GM23338 (cell line): ENCODE measurements at regions not wholly inside any gene's neighbourhood (a gene's known extent, or its start where the extent isn't known, plus 50 kb on each side); places are given as distances from the start of the nearest gene placed in this dataset.

Experiments used
- CREB1 ChIP-seq: fragments of 250-450 bp; sonication (Bioruptor Pico); IDR thresholded peaks from 2 replicates; pipeline ENCODE4 v1.5.0; 2020; ENCODE audit warnings: low read depth, mild to moderate bottlenecking, moderate library complexity
- EZH2 ChIP-seq: fragments of 200-600 bp; sonication (generic); IDR thresholded peaks from one replicate; pipeline ENCODE4 v1.8.0; 2017; ENCODE audit warnings: antibody characterized with exemption, mild to moderate bottlenecking, low read depth; ENCODE audit not compliant: unreplicated experiment
- EZH2phosphoT487 ChIP-seq: fragments of 200-600 bp; sonication (generic); IDR thresholded peaks from one replicate; pipeline ENCODE4 v1.8.1; 2018; ENCODE audit warnings: antibody characterized with exemption; ENCODE audit not compliant: unreplicated experiment
- JUNB ChIP-seq: IDR thresholded peaks from one replicate; pipeline ENCODE4 v1.6.1; 2016; ENCODE audit warnings: antibody characterized with exemption; ENCODE audit not compliant: unreplicated experiment
- POLR2AphosphoS5 ChIP-seq: IDR thresholded peaks from 2 replicates; pipeline ENCODE4 v1.6.1; 2016; ENCODE audit warnings: antibody characterized with exemption, low read depth
- STAT1 ChIP-seq: IDR thresholded peaks from one replicate; pipeline ENCODE4 v1.6.1; 2016; ENCODE audit warnings: antibody characterized with exemption; ENCODE audit not compliant: unreplicated experiment
- TF ChIP-seq, protein P1 (sequence below): IDR thresholded peaks from one replicate; pipeline ENCODE4 v1.6.1; 2018; ENCODE audit warnings: antibody characterized with exemption; ENCODE audit not compliant: unreplicated experiment
- TF ChIP-seq, protein P2 (sequence below), 2 experiments: fragments of 200-600 bp in 1 of 2; sonication (generic) in 1 of 2; conservative IDR thresholded peaks; 2 replicates each; pipeline versions ENCODE4 v1.5.1 to v1.6.1; 2016 to 2017; ENCODE audit warnings: antibody characterized with exemption in 2 of 2, low read depth in 2 of 2, mild to moderate bottlenecking in 2 of 2, moderate library complexity in 1 of 2
- TF ChIP-seq, protein P3 (sequence below): IDR thresholded peaks from 2 replicates; pipeline ENCODE4 v1.6.1; 2016; ENCODE audit warnings: antibody characterized with exemption
- TF ChIP-seq, protein P4 (sequence below): fragments of 250-450 bp; sonication (Bioruptor Pico); IDR thresholded peaks from 2 replicates; pipeline ENCODE4 v1.5.0; 2020; ENCODE audit warnings: mild to moderate bottlenecking, moderate library complexity

DNA sequence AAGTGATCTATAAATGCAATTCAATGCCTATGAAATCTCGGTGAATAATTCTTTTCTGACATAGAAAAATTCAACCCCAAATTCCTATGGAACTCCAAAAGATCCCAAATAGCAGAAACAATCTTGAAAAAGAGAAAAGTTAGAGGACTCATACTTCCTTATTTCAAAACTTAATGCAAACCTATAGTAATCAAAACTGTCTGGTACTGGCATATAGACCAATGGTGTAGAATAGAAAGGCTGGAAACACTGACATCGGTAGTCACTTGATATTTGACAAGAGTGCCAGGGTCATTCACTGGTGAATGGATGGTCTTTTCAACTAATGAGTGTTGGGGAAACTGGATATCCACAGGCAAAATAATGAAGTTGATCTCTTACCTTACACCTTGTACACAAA is 637.1 kb upstream of the PCDH9 start:
- TF ChIP-seq, protein P1, sequence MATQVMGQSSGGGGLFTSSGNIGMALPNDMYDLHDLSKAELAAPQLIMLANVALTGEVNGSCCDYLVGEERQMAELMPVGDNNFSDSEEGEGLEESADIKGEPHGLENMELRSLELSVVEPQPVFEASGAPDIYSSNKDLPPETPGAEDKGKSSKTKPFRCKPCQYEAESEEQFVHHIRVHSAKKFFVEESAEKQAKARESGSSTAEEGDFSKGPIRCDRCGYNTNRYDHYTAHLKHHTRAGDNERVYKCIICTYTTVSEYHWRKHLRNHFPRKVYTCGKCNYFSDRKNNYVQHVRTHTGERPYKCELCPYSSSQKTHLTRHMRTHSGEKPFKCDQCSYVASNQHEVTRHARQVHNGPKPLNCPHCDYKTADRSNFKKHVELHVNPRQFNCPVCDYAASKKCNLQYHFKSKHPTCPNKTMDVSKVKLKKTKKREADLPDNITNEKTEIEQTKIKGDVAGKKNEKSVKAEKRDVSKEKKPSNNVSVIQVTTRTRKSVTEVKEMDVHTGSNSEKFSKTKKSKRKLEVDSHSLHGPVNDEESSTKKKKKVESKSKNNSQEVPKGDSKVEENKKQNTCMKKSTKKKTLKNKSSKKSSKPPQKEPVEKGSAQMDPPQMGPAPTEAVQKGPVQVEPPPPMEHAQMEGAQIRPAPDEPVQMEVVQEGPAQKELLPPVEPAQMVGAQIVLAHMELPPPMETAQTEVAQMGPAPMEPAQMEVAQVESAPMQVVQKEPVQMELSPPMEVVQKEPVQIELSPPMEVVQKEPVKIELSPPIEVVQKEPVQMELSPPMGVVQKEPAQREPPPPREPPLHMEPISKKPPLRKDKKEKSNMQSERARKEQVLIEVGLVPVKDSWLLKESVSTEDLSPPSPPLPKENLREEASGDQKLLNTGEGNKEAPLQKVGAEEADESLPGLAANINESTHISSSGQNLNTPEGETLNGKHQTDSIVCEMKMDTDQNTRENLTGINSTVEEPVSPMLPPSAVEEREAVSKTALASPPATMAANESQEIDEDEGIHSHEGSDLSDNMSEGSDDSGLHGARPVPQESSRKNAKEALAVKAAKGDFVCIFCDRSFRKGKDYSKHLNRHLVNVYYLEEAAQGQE = no peak
- TF ChIP-seq, protein P2, sequence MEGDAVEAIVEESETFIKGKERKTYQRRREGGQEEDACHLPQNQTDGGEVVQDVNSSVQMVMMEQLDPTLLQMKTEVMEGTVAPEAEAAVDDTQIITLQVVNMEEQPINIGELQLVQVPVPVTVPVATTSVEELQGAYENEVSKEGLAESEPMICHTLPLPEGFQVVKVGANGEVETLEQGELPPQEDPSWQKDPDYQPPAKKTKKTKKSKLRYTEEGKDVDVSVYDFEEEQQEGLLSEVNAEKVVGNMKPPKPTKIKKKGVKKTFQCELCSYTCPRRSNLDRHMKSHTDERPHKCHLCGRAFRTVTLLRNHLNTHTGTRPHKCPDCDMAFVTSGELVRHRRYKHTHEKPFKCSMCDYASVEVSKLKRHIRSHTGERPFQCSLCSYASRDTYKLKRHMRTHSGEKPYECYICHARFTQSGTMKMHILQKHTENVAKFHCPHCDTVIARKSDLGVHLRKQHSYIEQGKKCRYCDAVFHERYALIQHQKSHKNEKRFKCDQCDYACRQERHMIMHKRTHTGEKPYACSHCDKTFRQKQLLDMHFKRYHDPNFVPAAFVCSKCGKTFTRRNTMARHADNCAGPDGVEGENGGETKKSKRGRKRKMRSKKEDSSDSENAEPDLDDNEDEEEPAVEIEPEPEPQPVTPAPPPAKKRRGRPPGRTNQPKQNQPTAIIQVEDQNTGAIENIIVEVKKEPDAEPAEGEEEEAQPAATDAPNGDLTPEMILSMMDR (conservative IDR thresholded peaks at IDR 0.05; ENCODE audit: low read depth in 2 of 2) = no peak
- TF ChIP-seq CREB1 (no peak), STAT1 (no peak), EZH2 (no peak), EZH2phosphoT487 (no peak), POLR2AphosphoS5 (no peak), JUNB (no peak)
- TF ChIP-seq, protein P3, sequence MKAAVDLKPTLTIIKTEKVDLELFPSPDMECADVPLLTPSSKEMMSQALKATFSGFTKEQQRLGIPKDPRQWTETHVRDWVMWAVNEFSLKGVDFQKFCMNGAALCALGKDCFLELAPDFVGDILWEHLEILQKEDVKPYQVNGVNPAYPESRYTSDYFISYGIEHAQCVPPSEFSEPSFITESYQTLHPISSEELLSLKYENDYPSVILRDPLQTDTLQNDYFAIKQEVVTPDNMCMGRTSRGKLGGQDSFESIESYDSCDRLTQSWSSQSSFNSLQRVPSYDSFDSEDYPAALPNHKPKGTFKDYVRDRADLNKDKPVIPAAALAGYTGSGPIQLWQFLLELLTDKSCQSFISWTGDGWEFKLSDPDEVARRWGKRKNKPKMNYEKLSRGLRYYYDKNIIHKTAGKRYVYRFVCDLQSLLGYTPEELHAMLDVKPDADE = no peak
- TF ChIP-seq, protein P4, sequence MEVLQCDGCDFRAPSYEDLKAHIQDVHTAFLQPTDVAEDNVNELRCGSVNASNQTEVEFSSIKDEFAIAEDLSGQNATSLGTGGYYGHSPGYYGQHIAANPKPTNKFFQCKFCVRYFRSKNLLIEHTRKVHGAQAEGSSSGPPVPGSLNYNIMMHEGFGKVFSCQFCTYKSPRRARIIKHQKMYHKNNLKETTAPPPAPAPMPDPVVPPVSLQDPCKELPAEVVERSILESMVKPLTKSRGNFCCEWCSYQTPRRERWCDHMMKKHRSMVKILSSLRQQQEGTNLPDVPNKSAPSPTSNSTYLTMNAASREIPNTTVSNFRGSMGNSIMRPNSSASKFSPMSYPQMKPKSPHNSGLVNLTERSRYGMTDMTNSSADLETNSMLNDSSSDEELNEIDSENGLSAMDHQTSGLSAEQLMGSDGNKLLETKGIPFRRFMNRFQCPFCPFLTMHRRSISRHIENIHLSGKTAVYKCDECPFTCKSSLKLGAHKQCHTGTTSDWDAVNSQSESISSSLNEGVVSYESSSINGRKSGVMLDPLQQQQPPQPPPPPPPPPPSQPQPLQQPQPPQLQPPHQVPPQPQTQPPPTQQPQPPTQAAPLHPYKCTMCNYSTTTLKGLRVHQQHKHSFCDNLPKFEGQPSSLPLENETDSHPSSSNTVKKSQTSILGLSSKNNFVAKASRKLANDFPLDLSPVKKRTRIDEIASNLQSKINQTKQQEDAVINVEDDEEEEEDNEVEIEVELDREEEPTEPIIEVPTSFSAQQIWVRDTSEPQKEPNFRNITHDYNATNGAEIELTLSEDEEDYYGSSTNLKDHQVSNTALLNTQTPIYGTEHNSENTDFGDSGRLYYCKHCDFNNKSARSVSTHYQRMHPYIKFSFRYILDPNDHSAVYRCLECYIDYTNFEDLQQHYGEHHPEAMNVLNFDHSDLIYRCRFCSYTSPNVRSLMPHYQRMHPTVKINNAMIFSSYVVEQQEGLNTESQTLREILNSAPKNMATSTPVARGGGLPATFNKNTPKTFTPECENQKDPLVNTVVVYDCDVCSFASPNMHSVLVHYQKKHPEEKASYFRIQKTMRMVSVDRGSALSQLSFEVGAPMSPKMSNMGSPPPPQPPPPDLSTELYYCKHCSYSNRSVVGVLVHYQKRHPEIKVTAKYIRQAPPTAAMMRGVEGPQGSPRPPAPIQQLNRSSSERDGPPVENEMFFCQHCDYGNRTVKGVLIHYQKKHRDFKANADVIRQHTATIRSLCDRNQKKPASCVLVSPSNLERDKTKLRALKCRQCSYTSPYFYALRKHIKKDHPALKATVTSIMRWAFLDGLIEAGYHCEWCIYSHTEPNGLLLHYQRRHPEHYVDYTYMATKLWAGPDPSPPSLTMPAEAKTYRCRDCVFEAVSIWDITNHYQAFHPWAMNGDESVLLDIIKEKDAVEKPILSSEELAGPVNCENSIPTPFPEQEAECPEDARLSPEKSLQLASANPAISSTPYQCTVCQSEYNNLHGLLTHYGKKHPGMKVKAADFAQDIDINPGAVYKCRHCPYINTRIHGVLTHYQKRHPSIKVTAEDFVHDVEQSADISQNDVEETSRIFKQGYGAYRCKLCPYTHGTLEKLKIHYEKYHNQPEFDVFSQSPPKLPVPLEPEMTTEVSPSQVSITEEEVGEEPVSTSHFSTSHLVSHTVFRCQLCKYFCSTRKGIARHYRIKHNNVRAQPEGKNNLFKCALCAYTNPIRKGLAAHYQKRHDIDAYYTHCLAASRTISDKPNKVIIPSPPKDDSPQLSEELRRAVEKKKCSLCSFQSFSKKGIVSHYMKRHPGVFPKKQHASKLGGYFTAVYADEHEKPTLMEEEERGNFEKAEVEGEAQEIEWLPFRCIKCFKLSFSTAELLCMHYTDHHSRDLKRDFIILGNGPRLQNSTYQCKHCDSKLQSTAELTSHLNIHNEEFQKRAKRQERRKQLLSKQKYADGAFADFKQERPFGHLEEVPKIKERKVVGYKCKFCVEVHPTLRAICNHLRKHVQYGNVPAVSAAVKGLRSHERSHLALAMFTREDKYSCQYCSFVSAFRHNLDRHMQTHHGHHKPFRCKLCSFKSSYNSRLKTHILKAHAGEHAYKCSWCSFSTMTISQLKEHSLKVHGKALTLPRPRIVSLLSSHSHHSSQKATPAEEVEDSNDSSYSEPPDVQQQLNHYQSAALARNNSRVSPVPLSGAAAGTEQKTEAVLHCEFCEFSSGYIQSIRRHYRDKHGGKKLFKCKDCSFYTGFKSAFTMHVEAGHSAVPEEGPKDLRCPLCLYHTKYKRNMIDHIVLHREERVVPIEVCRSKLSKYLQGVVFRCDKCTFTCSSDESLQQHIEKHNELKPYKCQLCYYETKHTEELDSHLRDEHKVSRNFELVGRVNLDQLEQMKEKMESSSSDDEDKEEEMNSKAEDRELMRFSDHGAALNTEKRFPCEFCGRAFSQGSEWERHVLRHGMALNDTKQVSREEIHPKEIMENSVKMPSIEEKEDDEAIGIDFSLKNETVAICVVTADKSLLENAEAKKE (CRISPR knock-in tag) = no peak
